ENCODE measurements at regions not wholly inside any gene's neighbourhood (a gene's known extent, or its start where the extent isn't known, plus 50 kb on each side); places are given as distances from the start of the nearest gene placed in this dataset.

DNA sequence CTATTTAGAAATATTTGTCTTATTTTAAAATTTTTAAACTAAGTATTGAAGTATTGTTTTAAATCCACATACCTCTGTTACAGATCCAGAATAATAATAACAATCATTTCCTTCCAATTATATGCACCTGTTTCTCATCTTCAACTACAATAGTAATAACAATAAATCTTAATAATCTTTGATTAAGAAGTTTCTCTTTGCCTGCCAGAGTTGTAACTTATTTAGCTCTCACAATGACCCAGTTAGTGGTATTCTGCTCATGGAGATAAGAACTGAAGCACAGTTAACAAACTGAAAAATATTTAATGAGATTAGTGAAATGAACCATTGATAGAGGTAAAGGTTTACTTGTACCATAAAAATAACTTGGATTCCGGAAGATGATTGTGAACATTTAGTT lies 796.3 kb downstream of the LUZP2 start:
- H3K27me3 ChIP-seq (ENCODE audit: insufficient read depth), result peaks cover 28% of the 10 kb centered on the region
- no peak overlapping the region for H3K27ac ChIP-seq (ENCODE audit: low read depth)
- Mint-ChIP-seq H3K36me3 (ENCODE audit: low read depth) (no peaks in the 10 kb centered on the region), H3K27ac (no peak overlapping the region), H3K4me1 (no peaks in the 10 kb centered on the region; the same call in 2 of the 3 replicates), H3K9me3 (no peaks in the 10 kb centered on the region), H3K27me3 (ENCODE audit: insufficient read depth, low read depth, poor library complexity) (peaks cover 13% of the 10 kb centered on the region), H3K4me3 (no peak overlapping the region)
- TF ChIP-seq POLR2AphosphoS5 (IDR thresholded peaks at IDR 0.05; ENCODE audit: low read depth), result no peak
- TF ChIP-seq, protein P1, sequence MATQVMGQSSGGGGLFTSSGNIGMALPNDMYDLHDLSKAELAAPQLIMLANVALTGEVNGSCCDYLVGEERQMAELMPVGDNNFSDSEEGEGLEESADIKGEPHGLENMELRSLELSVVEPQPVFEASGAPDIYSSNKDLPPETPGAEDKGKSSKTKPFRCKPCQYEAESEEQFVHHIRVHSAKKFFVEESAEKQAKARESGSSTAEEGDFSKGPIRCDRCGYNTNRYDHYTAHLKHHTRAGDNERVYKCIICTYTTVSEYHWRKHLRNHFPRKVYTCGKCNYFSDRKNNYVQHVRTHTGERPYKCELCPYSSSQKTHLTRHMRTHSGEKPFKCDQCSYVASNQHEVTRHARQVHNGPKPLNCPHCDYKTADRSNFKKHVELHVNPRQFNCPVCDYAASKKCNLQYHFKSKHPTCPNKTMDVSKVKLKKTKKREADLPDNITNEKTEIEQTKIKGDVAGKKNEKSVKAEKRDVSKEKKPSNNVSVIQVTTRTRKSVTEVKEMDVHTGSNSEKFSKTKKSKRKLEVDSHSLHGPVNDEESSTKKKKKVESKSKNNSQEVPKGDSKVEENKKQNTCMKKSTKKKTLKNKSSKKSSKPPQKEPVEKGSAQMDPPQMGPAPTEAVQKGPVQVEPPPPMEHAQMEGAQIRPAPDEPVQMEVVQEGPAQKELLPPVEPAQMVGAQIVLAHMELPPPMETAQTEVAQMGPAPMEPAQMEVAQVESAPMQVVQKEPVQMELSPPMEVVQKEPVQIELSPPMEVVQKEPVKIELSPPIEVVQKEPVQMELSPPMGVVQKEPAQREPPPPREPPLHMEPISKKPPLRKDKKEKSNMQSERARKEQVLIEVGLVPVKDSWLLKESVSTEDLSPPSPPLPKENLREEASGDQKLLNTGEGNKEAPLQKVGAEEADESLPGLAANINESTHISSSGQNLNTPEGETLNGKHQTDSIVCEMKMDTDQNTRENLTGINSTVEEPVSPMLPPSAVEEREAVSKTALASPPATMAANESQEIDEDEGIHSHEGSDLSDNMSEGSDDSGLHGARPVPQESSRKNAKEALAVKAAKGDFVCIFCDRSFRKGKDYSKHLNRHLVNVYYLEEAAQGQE (IDR thresholded peaks at IDR 0.05; ENCODE audit: unreplicated experiment), result no peak
- no peak for TF ChIP-seq NANOG (IDR thresholded peaks at IDR 0.05; ENCODE audit: borderline replicate concordance)
- TF ChIP-seq EZH2 (IDR thresholded peaks at IDR 0.05; ENCODE audit: low read depth, unreplicated experiment), result no peak
- no peak for TF ChIP-seq EZH2phosphoT487 (IDR thresholded peaks at IDR 0.05; ENCODE audit: unreplicated experiment)
- TF ChIP-seq JUNB (IDR thresholded peaks at IDR 0.05; ENCODE audit: unreplicated experiment), result no peak
- TF ChIP-seq ZNF331 (CRISPR knock-in tag; IDR thresholded peaks at IDR 0.05; ENCODE audit: low read depth), result no peak
- DNase-seq (ENCODE audit: low spot score) (no peak), ATAC-seq (no peak)
- H3K4me3 ChIP-seq, result no peak overlapping the region
- no peaks in the 10 kb centered on the region for H3K36me3 ChIP-seq (ENCODE audit: insufficient read depth)
- H3F3A ChIP-seq (replicated peaks; ENCODE audit: low read depth), result no peaks in the 10 kb centered on the region
- H4K20me1 ChIP-seq (replicated peaks; ENCODE audit: insufficient read depth), result no peaks in the 10 kb centered on the region
- no peaks in the 10 kb centered on the region for H3K4me1 ChIP-seq (ENCODE audit: insufficient read depth)
- no peak overlapping the region for H2AFZ ChIP-seq
- no peaks in the 10 kb centered on the region for H3K79me2 ChIP-seq (replicated peaks; ENCODE audit: insufficient read depth)
- no peaks in the 10 kb centered on the region for H3K9me2 ChIP-seq (ENCODE audit: insufficient read depth)
- no peak overlapping the region for H3K4me2 ChIP-seq

DNA sequence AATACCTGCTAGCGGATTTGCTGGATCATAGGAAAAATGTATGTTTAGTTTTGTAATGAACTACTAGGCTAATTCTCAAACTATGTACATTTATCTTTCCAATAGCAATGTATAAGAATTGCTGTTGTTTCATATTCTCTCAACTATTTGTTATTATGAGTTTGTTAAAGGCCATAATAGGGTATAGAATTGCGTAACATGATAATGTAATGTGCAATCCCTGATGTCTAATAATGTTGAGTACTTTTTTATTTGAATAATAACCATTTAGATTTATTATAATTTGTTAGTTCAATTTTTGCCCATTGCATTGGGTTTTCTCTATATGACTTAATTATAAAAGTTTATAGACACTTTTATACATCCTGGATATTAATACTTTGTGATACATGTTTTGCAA lies 801.6 kb downstream of the LUZP2 start:
- Histone ChIP-seq H2AFZ (no peak overlapping the region), H4K20me1 (replicated peaks; ENCODE audit: insufficient read depth) (no peaks in the 10 kb centered on the region), H3K36me3 (ENCODE audit: insufficient read depth) (no peaks in the 10 kb centered on the region), H3K9me2 (ENCODE audit: insufficient read depth) (no peaks in the 10 kb centered on the region; the same call in 1 of the 2 replicates), H3K4me2 (no peak overlapping the region), H3K4me3 (no peak overlapping the region), H3K79me2 (replicated peaks; ENCODE audit: insufficient read depth) (no peaks in the 10 kb centered on the region), H3K27me3 (ENCODE audit: insufficient read depth) (no peaks in the 10 kb centered on the region), H3K4me1 (ENCODE audit: insufficient read depth) (no peaks in the 10 kb centered on the region), H3F3A (replicated peaks; ENCODE audit: low read depth) (no peaks in the 10 kb centered on the region), H3K27ac (ENCODE audit: low read depth) (no peak overlapping the region)
- Mint-ChIP-seq H3K27me3 (ENCODE audit: insufficient read depth, low read depth, poor library complexity) (no peaks in the 10 kb centered on the region), H3K4me3 (no peak overlapping the region), H3K9me3 (no peaks in the 10 kb centered on the region), H3K4me1 (no peaks in the 10 kb centered on the region; the same call in 2 of the 3 replicates), H3K36me3 (ENCODE audit: low read depth) (no peaks in the 10 kb centered on the region), H3K27ac (no peak overlapping the region)
- ATAC-seq (no peak), DNase-seq (ENCODE audit: low spot score) (no peak)
- TF ChIP-seq, protein P2, sequence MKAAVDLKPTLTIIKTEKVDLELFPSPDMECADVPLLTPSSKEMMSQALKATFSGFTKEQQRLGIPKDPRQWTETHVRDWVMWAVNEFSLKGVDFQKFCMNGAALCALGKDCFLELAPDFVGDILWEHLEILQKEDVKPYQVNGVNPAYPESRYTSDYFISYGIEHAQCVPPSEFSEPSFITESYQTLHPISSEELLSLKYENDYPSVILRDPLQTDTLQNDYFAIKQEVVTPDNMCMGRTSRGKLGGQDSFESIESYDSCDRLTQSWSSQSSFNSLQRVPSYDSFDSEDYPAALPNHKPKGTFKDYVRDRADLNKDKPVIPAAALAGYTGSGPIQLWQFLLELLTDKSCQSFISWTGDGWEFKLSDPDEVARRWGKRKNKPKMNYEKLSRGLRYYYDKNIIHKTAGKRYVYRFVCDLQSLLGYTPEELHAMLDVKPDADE (IDR thresholded peaks at IDR 0.05), result no peak
- no peak for TF ChIP-seq STAT1 (IDR thresholded peaks at IDR 0.05; ENCODE audit: unreplicated experiment)
- TF ChIP-seq NANOG (IDR thresholded peaks at IDR 0.05; ENCODE audit: borderline replicate concordance), result no peak
- no peak for TF ChIP-seq JUNB (IDR thresholded peaks at IDR 0.05; ENCODE audit: unreplicated experiment)
- no peak for TF ChIP-seq CREB1 (CRISPR knock-in tag; IDR thresholded peaks at IDR 0.05; ENCODE audit: low read depth)
- TF ChIP-seq POLR2AphosphoS5 (IDR thresholded peaks at IDR 0.05; ENCODE audit: low read depth), result no peak
- TF ChIP-seq ZNF114 (CRISPR knock-in tag; IDR thresholded peaks at IDR 0.05), result no peak
- TF ChIP-seq EZH2phosphoT487 (IDR thresholded peaks at IDR 0.05; ENCODE audit: unreplicated experiment), result no peak
- TF ChIP-seq ZNF331 (CRISPR knock-in tag; IDR thresholded peaks at IDR 0.05; ENCODE audit: low read depth), result no peak
- TF ChIP-seq, protein P3, sequence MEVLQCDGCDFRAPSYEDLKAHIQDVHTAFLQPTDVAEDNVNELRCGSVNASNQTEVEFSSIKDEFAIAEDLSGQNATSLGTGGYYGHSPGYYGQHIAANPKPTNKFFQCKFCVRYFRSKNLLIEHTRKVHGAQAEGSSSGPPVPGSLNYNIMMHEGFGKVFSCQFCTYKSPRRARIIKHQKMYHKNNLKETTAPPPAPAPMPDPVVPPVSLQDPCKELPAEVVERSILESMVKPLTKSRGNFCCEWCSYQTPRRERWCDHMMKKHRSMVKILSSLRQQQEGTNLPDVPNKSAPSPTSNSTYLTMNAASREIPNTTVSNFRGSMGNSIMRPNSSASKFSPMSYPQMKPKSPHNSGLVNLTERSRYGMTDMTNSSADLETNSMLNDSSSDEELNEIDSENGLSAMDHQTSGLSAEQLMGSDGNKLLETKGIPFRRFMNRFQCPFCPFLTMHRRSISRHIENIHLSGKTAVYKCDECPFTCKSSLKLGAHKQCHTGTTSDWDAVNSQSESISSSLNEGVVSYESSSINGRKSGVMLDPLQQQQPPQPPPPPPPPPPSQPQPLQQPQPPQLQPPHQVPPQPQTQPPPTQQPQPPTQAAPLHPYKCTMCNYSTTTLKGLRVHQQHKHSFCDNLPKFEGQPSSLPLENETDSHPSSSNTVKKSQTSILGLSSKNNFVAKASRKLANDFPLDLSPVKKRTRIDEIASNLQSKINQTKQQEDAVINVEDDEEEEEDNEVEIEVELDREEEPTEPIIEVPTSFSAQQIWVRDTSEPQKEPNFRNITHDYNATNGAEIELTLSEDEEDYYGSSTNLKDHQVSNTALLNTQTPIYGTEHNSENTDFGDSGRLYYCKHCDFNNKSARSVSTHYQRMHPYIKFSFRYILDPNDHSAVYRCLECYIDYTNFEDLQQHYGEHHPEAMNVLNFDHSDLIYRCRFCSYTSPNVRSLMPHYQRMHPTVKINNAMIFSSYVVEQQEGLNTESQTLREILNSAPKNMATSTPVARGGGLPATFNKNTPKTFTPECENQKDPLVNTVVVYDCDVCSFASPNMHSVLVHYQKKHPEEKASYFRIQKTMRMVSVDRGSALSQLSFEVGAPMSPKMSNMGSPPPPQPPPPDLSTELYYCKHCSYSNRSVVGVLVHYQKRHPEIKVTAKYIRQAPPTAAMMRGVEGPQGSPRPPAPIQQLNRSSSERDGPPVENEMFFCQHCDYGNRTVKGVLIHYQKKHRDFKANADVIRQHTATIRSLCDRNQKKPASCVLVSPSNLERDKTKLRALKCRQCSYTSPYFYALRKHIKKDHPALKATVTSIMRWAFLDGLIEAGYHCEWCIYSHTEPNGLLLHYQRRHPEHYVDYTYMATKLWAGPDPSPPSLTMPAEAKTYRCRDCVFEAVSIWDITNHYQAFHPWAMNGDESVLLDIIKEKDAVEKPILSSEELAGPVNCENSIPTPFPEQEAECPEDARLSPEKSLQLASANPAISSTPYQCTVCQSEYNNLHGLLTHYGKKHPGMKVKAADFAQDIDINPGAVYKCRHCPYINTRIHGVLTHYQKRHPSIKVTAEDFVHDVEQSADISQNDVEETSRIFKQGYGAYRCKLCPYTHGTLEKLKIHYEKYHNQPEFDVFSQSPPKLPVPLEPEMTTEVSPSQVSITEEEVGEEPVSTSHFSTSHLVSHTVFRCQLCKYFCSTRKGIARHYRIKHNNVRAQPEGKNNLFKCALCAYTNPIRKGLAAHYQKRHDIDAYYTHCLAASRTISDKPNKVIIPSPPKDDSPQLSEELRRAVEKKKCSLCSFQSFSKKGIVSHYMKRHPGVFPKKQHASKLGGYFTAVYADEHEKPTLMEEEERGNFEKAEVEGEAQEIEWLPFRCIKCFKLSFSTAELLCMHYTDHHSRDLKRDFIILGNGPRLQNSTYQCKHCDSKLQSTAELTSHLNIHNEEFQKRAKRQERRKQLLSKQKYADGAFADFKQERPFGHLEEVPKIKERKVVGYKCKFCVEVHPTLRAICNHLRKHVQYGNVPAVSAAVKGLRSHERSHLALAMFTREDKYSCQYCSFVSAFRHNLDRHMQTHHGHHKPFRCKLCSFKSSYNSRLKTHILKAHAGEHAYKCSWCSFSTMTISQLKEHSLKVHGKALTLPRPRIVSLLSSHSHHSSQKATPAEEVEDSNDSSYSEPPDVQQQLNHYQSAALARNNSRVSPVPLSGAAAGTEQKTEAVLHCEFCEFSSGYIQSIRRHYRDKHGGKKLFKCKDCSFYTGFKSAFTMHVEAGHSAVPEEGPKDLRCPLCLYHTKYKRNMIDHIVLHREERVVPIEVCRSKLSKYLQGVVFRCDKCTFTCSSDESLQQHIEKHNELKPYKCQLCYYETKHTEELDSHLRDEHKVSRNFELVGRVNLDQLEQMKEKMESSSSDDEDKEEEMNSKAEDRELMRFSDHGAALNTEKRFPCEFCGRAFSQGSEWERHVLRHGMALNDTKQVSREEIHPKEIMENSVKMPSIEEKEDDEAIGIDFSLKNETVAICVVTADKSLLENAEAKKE (CRISPR knock-in tag; IDR thresholded peaks at IDR 0.05), result no peak

Data from GM23338 (cell line).